ENCODE measurements at regions not wholly inside any gene's neighbourhood (a gene's known extent, or its start where the extent isn't known, plus 50 kb on each side); places are given as distances from the start of the nearest gene placed in this dataset.
"Not testable (repeated sequence)": the region's sequence is repeated elsewhere in the genome, so short reads cannot be mapped to it uniquely, and the experiment has no call there.

- peak; percentile 57 for DNase-seq (ENCODE audit: low spot score)
Measured at GRCh38 chr1:221994939-221995338, 253.1 kb upstream of the DUSP10 start.

GRCh38 chr1:221994274-221994698 lies 252.4 kb upstream of the DUSP10 start:
- DNase-seq (ENCODE audit: low spot score): peak; percentile 16

DNA sequence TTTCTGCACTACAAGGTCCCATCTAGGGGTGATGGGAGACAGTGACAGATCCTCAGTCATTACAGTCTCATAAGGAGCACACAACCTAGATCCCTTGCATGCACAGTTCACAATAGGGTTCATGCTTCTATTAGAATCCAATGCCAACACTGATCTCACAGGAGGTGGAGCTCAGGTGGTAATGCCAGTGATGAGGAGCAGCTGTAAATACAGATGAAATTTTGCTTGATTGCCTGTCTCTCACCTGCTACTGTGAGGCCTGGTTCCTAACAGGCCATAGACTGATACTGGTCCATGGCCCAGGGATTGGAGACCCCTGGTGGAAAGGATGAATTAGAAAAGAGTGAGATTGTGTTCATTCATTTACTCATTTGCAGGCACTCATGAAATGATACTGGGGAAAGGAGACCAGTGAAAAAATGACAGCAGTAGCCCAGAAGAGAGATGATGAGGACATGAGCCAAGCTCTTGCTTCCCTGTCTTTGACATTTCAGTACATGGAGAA lies 251.6 kb upstream of the DUSP10 start:
- DNase-seq (ENCODE audit: low spot score): no peak

GRCh38 chr1:221992427-221992826 lies 250.5 kb upstream of the DUSP10 start:
- DNase-seq (ENCODE audit: low spot score): no peak

DNA sequence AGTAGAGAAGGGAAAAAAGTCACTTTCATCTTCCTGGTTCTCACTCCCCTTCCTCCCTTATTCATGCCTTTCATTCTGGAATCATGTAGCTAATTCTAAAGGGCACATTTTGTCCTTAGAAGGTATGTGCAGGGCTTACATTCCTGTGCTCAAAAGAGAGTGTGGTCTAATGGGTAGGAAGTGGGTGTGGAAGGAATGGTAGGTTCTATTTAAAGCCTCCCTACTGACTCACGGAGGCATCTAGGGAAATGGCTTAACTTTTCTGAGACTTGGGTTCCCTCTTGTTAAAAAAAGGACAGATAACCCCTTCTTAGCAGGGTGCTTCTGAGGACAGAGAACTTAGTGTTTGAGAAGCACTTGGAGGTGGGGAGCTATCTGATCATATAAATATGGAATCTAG lies 249.3 kb upstream of the DUSP10 start:
- peak; percentile 58 for DNase-seq (ENCODE audit: low spot score)

DNA sequence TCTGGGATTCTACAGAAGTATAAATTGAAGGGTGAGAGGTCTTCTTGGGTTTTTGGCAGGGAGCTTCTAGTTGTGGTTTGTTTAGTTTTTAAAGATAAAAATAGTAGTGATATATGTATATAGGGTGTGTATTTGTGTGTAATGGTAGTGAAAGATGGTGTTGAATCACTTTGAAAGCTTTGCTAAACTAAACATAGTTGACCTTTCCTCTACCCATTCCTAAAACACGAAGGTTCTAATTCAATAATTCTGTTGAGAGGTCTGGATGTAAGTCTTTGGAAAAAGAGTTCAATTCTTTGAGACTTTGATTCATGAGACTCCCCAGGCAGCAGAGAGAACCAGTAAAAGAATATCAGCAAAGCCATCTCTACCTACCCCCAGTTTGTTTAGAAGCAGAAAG lies 247.9 kb upstream of the DUSP10 start:
- DNase-seq (ENCODE audit: low spot score): no peak

- no peak for DNase-seq (ENCODE audit: low spot score)
Measured at GRCh38 chr1:221988829-221989228, 246.9 kb upstream of the DUSP10 start.

DNA sequence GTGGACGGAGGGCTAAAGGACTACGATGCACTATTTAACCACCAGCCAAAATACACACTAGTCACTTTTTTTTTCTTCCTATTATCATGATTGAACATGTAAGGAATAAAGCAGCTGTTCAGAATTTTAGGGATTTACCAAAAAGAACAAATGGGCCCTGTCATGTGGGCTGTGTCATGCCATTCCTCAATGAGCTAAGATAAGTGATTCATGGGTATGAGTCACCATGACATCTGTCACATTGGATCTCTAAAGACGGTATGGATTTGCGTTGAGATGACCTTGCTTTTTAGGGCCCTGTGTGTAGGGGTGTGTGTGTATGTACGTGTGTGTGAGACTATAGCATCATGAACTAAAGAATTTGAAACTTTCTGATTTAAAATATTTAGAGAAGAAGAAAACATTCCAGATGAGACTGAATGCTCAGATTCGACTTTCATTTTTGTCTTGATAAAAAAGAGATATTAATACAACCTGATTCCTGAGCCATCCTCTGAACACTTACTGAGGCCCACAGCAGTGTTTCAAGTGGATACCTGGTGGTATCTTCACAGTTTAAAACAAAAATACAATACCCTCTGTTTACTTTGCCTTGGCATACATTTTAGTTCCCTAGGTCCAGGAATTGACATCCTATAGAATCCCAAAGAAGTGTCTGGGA lies 246.1 kb upstream of the DUSP10 start:
- DNase-seq (ENCODE audit: low spot score): peak; percentile 34

DNA sequence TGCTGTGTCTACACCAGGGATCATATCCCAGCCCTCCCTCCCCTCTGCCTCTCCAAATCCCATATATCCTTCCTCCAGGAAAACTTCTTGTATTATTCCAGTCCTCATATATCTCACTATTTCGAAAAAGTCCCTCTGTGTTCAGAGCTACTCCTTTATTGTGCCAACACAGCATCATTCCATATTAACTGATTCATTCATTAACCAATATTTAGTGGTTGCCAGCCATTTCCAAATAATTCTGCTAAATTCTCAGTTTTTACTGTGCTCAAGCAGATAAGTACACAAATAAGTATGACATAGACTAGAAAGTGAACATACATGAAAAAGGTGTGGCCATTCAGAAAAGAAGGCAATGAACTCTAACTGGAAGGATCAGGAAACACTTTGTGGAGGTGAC lies 241.6 kb upstream of the DUSP10 start:
- peak; percentile 13 for DNase-seq (ENCODE audit: low spot score)

- no peak for DNase-seq (ENCODE audit: low spot score)
Measured at GRCh38 chr1:221981461-221981860, 239.6 kb upstream of the DUSP10 start.

- DNase-seq (ENCODE audit: low spot score): no peak
Measured at GRCh38 chr1:221979444-221980032, 237.6 kb upstream of the DUSP10 start.

DNA sequence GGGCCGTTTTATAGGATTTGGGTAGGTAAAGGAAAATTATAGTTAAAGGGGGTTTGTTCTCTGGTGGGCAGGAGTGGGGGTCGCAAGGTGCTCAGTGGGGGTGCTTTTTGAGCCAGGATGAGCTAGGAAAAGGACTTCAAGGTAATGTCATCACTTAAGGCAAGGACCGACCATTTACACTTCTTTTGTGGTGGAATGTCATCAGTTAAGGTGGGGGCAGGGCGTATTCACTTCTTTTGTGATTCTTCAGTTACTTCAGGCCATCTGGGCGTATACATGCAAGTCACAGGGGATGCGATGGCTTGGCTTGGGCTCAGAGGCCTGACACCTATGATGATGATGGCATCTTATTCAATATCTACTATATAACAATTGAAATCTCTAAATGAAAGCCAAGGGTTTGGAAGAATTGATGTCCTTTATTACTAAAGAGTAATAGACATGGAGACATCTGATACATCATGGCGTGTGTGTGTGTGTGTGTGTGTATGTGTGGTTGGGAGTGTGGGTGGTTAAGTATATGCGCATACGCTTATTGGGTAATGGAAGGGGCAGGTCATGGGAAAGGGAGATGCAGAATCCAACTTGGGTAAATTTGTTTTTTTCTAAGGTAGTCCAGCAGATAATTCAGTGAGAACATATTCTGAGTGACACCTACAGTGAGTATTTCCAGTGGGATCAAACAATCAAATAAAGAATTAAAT lies 236.9 kb upstream of the DUSP10 start:
- DNase-seq (ENCODE audit: low spot score): not testable (repeated sequence)

GRCh38 chr1:221973787-221974186 lies 231.9 kb upstream of the DUSP10 start:
- DNase-seq (ENCODE audit: low spot score): not testable (repeated sequence)

DNA sequence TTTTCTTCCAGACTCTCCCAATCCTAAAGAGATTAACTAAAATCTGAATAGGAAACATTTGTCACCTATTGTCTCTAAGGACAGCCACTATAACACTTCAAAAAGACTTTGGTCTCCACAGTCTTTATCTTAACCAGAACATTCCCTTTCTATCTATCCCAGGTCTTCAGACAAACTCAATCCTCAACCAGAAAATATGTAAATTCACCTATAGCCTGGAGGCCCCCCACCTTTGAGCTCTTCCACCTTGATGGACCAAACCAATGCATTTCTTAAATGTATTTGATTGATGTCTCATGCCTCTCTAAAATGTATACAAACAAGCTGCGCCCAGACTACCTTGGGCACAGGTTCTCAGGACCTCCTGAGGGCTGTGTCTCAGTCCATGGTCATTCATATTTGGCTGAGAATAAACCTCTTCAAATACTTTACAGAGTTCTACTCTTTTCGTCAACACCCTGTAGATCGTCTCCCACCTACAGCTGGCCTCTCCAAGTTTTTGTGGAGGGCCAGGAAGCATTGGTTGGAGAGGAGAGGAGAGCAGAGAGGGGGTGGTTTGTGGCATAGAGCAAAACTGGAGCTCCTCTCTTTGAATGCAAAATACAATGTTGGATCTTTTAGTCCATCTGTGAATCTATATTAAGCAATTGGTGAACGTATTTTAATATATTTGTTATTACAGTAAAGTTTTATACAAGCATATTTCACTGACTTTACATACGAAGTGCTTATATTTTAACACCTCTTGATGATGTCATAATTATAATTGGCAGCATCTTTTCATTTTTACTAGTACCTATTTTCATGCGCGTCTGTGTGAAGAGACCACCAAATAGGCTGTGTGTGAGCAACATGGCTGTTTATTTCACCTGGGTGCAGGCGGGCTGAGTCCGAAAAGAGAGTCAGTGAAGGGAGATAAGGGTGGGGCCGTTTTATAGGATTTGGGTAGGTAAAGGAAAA lies 230.7 kb upstream of the DUSP10 start:
- DNase-seq (ENCODE audit: low spot score): no peak

- not testable (repeated sequence) for DNase-seq (ENCODE audit: low spot score)
Measured at GRCh38 chr1:221971035-221971434, 229.1 kb upstream of the DUSP10 start.

DNA sequence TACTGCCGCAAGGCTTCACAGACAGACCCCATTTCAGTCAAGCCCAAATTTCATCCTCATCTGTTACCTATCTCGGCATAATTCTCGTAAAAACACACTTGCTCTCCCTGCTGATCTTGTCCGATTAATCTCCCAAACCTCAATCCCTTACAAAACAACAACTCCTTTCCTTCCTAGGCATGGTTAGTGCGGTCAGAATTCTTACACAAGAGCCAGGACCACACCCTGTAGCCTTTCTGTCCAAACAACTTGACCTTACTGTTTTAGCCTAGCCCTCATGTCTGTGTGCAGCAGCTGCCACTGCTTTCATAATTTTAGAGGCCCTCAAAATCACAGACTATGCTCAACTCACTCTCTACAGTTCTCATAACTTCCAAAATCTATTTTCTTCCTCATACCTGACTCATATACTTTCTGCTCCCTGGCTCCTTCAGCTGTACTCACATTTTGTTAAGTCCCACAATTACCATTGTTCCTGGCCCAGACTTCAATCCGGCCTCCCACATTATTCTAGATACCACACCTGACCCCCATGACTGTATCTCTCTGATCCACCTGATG lies 227.5 kb upstream of the DUSP10 start:
- not testable (repeated sequence) for DNase-seq (ENCODE audit: low spot score)

- not testable (repeated sequence) for DNase-seq (ENCODE audit: low spot score)
Measured at GRCh38 chr1:221967538-221967937, 225.6 kb upstream of the DUSP10 start.

GRCh38 chr1:221966888-221967287 lies 225.0 kb upstream of the DUSP10 start:
- DNase-seq (ENCODE audit: low spot score): not testable (repeated sequence)

- not testable (repeated sequence) for DNase-seq (ENCODE audit: low spot score)
Measured at GRCh38 chr1:221965891-221966290, 224.0 kb upstream of the DUSP10 start.

GRCh38 chr1:221965252-221965651 lies 223.4 kb upstream of the DUSP10 start:
- no peak for DNase-seq (ENCODE audit: low spot score)

GRCh38 chr1:221963742-221964141 lies 221.9 kb upstream of the DUSP10 start:
- peak; percentile 9 for DNase-seq (ENCODE audit: low spot score)

GRCh38 chr1:221962385-221962784 lies 220.5 kb upstream of the DUSP10 start:
- DNase-seq (ENCODE audit: low spot score): no peak

All from GM03348 (cell line).